ENCODE measurements at regions not wholly inside any gene's neighbourhood (a gene's known extent, or its start where the extent isn't known, plus 50 kb on each side); places are given as distances from the start of the nearest gene placed in this dataset.
"Not testable (repeated sequence)": the region's sequence is repeated elsewhere in the genome, so short reads cannot be mapped to it uniquely, and the experiment has no call there.

DNA sequence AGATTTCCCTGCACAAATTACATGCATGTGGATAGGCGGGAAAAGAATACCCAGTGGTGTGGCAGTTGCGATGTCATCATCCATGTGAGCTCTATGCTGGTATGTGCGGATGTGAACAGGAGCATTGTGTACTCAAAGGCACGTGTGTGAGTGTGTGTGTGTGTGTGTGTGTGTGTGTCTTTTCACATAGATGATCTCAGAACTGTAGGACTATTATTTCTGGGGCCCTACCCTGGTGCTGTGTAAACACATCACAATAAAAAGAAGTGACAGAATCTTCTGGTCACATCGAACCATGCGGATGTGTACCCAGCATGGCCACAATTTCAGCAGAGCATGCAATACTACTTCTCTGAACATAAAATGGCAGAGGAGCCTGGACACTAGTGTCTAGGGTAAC, 624.8 kb downstream of the MID1IP1 start:
- no peak for DNase-seq
- intact Hi-C loops (cut with DNase I): no loop called here

DNA sequence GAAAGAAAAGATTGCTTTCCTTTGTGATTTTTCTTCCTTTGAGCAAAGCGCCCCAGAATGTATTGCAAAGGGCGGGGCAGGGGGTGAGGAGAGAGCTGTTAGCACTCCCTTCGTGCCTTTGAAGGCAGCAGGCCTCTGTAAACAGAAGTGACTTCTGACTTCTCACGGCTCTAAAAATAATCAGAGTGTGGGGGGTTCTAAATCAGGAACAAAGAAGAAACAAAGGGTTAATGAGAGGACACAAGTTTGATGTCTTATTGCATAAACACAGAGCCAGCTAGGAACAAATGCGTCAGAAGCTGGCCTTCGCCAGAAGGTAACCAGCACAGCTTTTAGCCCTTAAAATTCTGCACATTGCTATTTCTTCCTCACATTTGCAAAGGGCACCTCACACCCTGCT, 626.2 kb downstream of the MID1IP1 start:
- DNase-seq: no peak
- intact Hi-C loops (cut with DNase I): no loop called here

DNA sequence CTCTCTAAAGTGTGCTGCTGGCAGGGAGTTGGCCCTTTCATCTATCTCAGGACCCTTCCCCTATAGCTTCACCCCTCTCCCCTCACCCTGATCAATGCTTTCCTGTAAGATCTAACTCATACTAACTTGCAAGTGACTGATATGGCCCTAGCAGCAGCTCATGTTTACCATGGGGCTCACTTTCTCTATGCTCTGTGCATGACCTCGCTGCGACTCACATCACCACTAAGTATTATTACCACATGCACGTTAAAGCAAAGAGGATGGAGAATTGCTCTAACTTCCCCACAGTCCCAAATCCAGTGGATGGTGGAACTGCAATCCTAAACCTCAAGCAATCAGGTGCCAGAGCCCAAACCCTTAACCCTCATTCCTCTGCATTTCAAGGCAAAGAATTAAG, 626.6 kb downstream of the MID1IP1 start:
- DNase-seq: no peak
- intact Hi-C loops (cut with DNase I): no loop called here

- intact Hi-C loops (cut with DNase I): no loop called here
- DNase-seq: no peak
Observed at GRCh38 chrX:39430551-39430950, 629.3 kb downstream of the MID1IP1 start.

GRCh38 chrX:39431893-39432292, 630.6 kb downstream of the MID1IP1 start:
- no peak for DNase-seq
- intact Hi-C loops (cut with DNase I): no loop called here

DNA sequence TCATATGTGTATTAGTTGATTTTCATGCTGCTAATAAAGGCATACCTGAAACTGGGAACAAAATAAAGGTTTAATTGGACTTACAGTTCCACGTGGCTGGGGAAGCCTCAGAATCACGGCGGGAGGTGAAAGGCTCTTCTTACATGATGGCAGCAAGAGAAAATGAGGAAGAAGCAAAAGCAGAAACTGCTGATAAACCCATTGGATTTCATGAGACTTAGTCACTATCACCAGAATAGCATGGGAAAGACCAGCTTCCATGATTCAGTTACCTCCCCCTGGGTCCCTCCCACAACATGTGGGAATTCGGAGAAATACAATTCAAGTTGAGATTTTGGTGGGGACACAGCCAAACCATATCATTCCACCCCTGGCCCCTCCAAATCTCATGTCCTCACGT, 633.4 kb downstream of the MID1IP1 start:
- DNase-seq; intact Hi-C loops (cut with DNase I): not testable (repeated sequence)

GRCh38 chrX:39436538-39436937, 635.3 kb downstream of the MID1IP1 start:
- DNase-seq: not testable (repeated sequence)

GRCh38 chrX:39437670-39438441, 636.6 kb downstream of the MID1IP1 start:
- intact Hi-C loops (cut with DNase I): no loop called here
- no peak for DNase-seq

More at GRCh38 chrX:39436538-39436937, 635.3 kb downstream of the MID1IP1 start:
- intact Hi-C loops (cut with DNase I): not testable (repeated sequence)

- peak in 1 of 42 donors; percentile 2 for DNase-seq
- intact Hi-C loops (cut with DNase I): no loop called here
Observed at GRCh38 chrX:39438603-39439602, 637.6 kb downstream of the MID1IP1 start.

- no peak for DNase-seq
- intact Hi-C loops (cut with DNase I): no loop called here
Observed at GRCh38 chrX:39439906-39440798, 638.9 kb downstream of the MID1IP1 start.

DNA sequence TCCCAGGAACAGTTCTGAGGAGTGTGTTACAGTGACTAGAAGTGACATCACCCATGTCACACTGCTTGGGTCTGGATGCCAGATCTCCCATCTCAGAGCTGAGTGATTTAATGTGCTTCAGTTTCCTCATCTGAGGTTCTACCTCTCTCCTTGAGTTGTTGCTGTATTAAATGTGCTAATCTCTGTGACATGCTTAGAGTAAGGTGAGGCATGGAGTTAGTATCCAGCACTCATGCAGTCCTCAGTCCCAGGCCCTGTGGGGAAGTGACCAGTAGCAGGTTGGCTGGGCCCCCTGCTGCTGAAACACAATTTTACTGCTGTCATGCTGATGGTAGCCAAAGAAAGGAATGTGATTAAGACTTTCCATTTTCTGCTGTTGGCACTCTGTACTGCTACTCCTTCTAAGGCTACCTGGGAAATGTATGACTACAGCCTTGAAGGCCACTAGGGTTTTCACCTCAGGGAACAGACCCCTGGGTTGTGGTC, 639.6 kb downstream of the MID1IP1 start:
- intact Hi-C loops (cut with DNase I): no loop called here
- no peak for DNase-seq

- DNase-seq: no peak
- intact Hi-C loops (cut with DNase I): no loop called here
Observed at GRCh38 chrX:39442332-39442731, 641.1 kb downstream of the MID1IP1 start.

- DNase-seq: no peak
- intact Hi-C loops (cut with DNase I): no loop called here
Observed at GRCh38 chrX:39443240-39443639, 642.0 kb downstream of the MID1IP1 start.

- DNase-seq: peak in 18 of 42 donors; percentile 4 to 51 (median 17)
- intact Hi-C loops (cut with DNase I): no loop called here
Observed at GRCh38 chrX:39445336-39445735, 644.1 kb downstream of the MID1IP1 start.

DNA sequence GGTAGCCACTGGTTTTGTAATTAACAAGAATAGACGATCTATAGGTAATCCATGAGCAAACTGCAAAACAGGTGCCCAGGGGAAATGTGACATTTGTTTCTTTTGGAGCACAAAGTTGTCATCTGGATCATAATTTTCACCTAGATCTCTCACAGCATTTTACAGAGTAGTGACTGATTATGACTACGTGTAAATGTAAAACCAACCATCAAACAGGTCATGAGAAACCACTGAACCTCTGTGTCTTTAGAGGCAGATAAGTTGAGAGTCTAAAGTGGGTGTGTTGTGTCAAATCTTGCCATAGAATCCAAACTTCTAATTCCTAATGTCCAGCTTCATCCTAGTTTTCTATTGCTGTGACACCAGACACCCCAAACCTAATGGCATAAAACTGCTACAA, 648.1 kb downstream of the MID1IP1 start:
- DNase-seq: no peak
- intact Hi-C loops (cut with DNase I): no loop called here

- intact Hi-C loops (cut with DNase I): no loop called here
- no peak for DNase-seq
Observed at GRCh38 chrX:39450234-39450977, 647.4 kb downstream of the BCOR start.

GRCh38 chrX:39451046-39451445, 646.7 kb downstream of the BCOR start:
- no peak for DNase-seq
- intact Hi-C loops (cut with DNase I): no loop called here

DNA sequence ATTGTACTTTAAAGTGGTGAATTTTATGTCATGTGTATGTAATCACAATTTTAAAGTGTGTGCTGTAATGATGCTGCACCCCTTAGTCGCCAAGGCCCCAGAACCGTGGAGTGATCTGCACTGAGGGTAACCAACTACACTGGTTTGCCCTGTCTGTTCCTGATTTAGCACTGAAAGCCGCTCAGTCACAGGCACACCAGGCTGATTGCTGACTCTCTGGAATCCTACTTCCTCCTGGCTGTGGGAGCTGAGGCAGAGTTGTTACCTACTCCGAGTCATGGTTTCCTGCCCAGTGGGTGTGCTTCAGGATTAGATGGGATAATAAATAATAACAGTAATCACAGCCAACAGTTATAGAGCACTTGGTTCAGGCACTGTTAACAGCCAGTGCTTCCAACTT, 645.4 kb downstream of the BCOR start:
- intact Hi-C loops (cut with DNase I): no loop called here
- no peak for DNase-seq

All from head of caudate nucleus (tissue), 42 donors.